Gastroesophageal sphincter (tissue), 4 donors: ENCODE measurements at regions not wholly inside any gene's neighbourhood (a gene's known extent, or its start where the extent isn't known, plus 50 kb on each side); places are given as distances from the start of the nearest gene placed in this dataset.

Experiments
- ATAC-seq: fragments of 150-250 bp; one replicate; pipeline ENCODE4 v1.9.1; 2016; ENCODE audit warnings: mild to moderate bottlenecking, moderate library complexity
- H3K27ac ChIP-seq, 4 donors: fragments of 200-600 bp; sonication (generic) in 3 of 4; 1 replicate in 3 of 4; 2 replicates in 1 of 4; pipeline ENCODE4 v1.5.1; 2016 to 2019
- H3K27me3 ChIP-seq: fragments of 200-600 bp; sonication (generic); one replicate; pipeline ENCODE4 v1.5.1; 2019
- H3K36me3 ChIP-seq, 2 donors: fragments of 200-600 bp; sonication (generic); one replicate each; pipeline ENCODE4 v1.5.1; 2019; ENCODE audit warnings: control low read depth in 1 of 2
- H3K4me1 ChIP-seq, 3 donors: fragments of 200-600 bp; sonication (generic); 1 replicate in 2 of 3; 2 replicates in 1 of 3; pipeline ENCODE4 v1.5.1; 2016 to 2019; ENCODE audit warnings: control low read depth in 2 of 3
- H3K4me3 ChIP-seq, 2 donors: fragments of 200-600 bp; sonication (generic); one replicate each; pipeline ENCODE4 v1.5.1; 2019; ENCODE audit warnings: mild to moderate bottlenecking in 1 of 2, moderate library complexity in 1 of 2
- H3K9me3 ChIP-seq, 3 donors: fragments of 200-600 bp; sonication (generic); one replicate each; pipeline ENCODE4 v1.5.1; 2017 to 2019; ENCODE audit warnings: control low read depth in 2 of 3
- CTCF ChIP-seq, 4 experiments: fragments of 200-600 bp in 2 of 4; fragments of 450-650 bp in 2 of 4; sonication (generic) in 1 of 4; IDR thresholded peaks; one replicate each; pipeline ENCODE4 v1.5.1; 2017 to 2019; ENCODE audit warnings: antibody characterized with exemption in 4 of 4, mild to moderate bottlenecking in 2 of 4, moderate library complexity in 2 of 4
- EP300 ChIP-seq: sonication (generic); formaldehyde crosslinking; IDR thresholded peaks from one replicate; pipeline ENCODE4 v1.6.1; 2017; ENCODE audit warnings: antibody characterized with exemption, mild to moderate bottlenecking
- POLR2A ChIP-seq, 2 donors: fragments of 450-650 bp; IDR thresholded peaks; one replicate each; pipeline ENCODE4 v1.6.1; 2017; ENCODE audit warnings: antibody characterized with exemption in 2 of 2, mild to moderate bottlenecking in 2 of 2, moderate library complexity in 1 of 2
- POLR2AphosphoS5 ChIP-seq: sonication (generic); formaldehyde crosslinking; IDR thresholded peaks from one replicate; pipeline ENCODE4 v1.6.1; 2017; ENCODE audit warnings: antibody characterized with exemption
- WGBS, 2 donors: methylation state at CpG; one replicate each; pipeline ENCODE4 v1.1.5; 2018; ENCODE audit warnings: low coverage in 1 of 2; 5-methylcytosine and 5-hydroxymethylcytosine counted together

- Histone ChIP-seq H3K9me3 (no peaks in the 10 kb centered on the region), H3K27ac (no peak overlapping the region), H3K4me3 (no peak overlapping the region), H3K4me1 (no peaks in the 10 kb centered on the region), H3K27me3 (no peaks in the 10 kb centered on the region), H3K36me3 (no peaks in the 10 kb centered on the region)
- 73 to 88% methylated on average over 1 to 2 of the region's 2 CpGs for WGBS, 2 donors
- ATAC-seq: no peak
- TF ChIP-seq POLR2A (IDR thresholded peaks at IDR 0.05) (no peak), EP300 (no peak)
Measured at GRCh38 chr2:234853729-234854128, 98.1 kb upstream of the SH3BP4 start.

- H3K27ac ChIP-seq: no peak overlapping the region
- no peak overlapping the region for H3K4me3 ChIP-seq
- no peaks in the 10 kb centered on the region for H3K36me3 ChIP-seq
- WGBS, 2 donors: 83 to 100% methylated on average over 1 of the region's 5 CpGs
- ATAC-seq: no peak
- no peaks in the 10 kb centered on the region for H3K27me3 ChIP-seq
- no peaks in the 10 kb centered on the region for H3K4me1 ChIP-seq
- TF ChIP-seq POLR2AphosphoS5: no peak
- TF ChIP-seq EP300: no peak
- TF ChIP-seq POLR2A (IDR thresholded peaks at IDR 0.05): no peak
- no peak for TF ChIP-seq CTCF (IDR thresholded peaks at IDR 0.05)
- no peaks in the 10 kb centered on the region for H3K9me3 ChIP-seq
Measured at GRCh38 chr2:234852941-234853340, 98.9 kb upstream of the SH3BP4 start.

- ATAC-seq: no peak
- Histone ChIP-seq H3K4me1 (no peaks in the 10 kb centered on the region), H3K36me3 (no peaks in the 10 kb centered on the region), H3K4me3 (no peak overlapping the region), H3K9me3 (no peaks in the 10 kb centered on the region), H3K27ac (no peak overlapping the region), H3K27me3 (no peaks in the 10 kb centered on the region)
- TF ChIP-seq EP300 (no peak), CTCF (IDR thresholded peaks at IDR 0.05) (no peak), POLR2AphosphoS5 (no peak), POLR2A (IDR thresholded peaks at IDR 0.05) (no peak)
- 83% methylated on average over 1 of the region's 1 CpG; no CpG with 5 or more reads in 1 of the 2 donors for WGBS, 2 donors
Measured at GRCh38 chr2:234852035-234852434, 99.8 kb upstream of the SH3BP4 start.

GRCh38 chr2:234851451-234851850, 100.4 kb upstream of the SH3BP4 start:
- TF ChIP-seq POLR2A (IDR thresholded peaks at IDR 0.05): no peak
- no peak overlapping the region for H3K4me3 ChIP-seq
- ATAC-seq: no peak
- no peaks in the 10 kb centered on the region for H3K36me3 ChIP-seq
- no peaks in the 10 kb centered on the region for H3K4me1 ChIP-seq
- 85 to 100% methylated on average over 5 of the region's 5 CpGs for WGBS, 2 donors
- H3K27ac ChIP-seq: no peak overlapping the region
- no peaks in the 10 kb centered on the region for H3K9me3 ChIP-seq
- H3K27me3 ChIP-seq: no peaks in the 10 kb centered on the region

GRCh38 chr2:234850818-234851217, 101.0 kb upstream of the SH3BP4 start:
- Histone ChIP-seq H3K4me3 (no peak overlapping the region), H3K4me1 (no peaks in the 10 kb centered on the region), H3K27ac (no peak overlapping the region), H3K36me3 (no peaks in the 10 kb centered on the region), H3K9me3 (no peaks in the 10 kb centered on the region), H3K27me3 (no peaks in the 10 kb centered on the region)
- TF ChIP-seq EP300 (no peak), POLR2AphosphoS5 (no peak), POLR2A (IDR thresholded peaks at IDR 0.05) (no peak), CTCF (IDR thresholded peaks at IDR 0.05) (no peak)
- ATAC-seq: no peak
- WGBS, 2 donors: 93 to 100% methylated on average over 2 to 3 of the region's 5 CpGs

- no peaks in the 10 kb centered on the region for H3K36me3 ChIP-seq
- H3K4me3 ChIP-seq: no peak overlapping the region
- no peak overlapping the region for H3K27ac ChIP-seq
- 83 to 91% methylated on average over 1 to 4 of the region's 4 CpGs for WGBS, 2 donors
- H3K27me3 ChIP-seq: no peaks in the 10 kb centered on the region
- H3K4me1 ChIP-seq: no peaks in the 10 kb centered on the region
- H3K9me3 ChIP-seq: no peaks in the 10 kb centered on the region
- TF ChIP-seq POLR2AphosphoS5 (no peak), POLR2A (IDR thresholded peaks at IDR 0.05) (no peak), EP300 (no peak), CTCF (IDR thresholded peaks at IDR 0.05) (no peak)
- ATAC-seq: no peak
Measured at GRCh38 chr2:234849678-234850077, 102.1 kb upstream of the SH3BP4 start.
